HepG2 (cell line): ENCODE measurements at regions not wholly inside any gene's neighbourhood (a gene's known extent, or its start where the extent isn't known, plus 50 kb on each side); places are given as distances from the start of the nearest gene placed in this dataset.

ENCODE experiments used
- CC2D1A ChIP-seq: sonication (generic); formaldehyde crosslinking; IDR thresholded peaks from 2 replicates; pipeline ENCODE4 v1.8.1; 2023; ENCODE audit warnings: mild to moderate bottlenecking, missing genetic modification reagents
- CTCF ChIP-seq: sonication (generic); formaldehyde crosslinking; IDR thresholded peaks from 2 replicates; pipeline ENCODE4 v1.5.0; 2020; ENCODE audit warnings: mild to moderate bottlenecking, missing genetic modification reagents, moderate library complexity
- RAD21 ChIP-seq: fragments of 450-650 bp; formaldehyde crosslinking; IDR thresholded peaks from 2 replicates; pipeline ENCODE4 v1.5.0; 2020; ENCODE audit warnings: mild to moderate bottlenecking
- TAF1 ChIP-seq: sonication (generic); formaldehyde crosslinking; IDR thresholded peaks from 2 replicates; pipeline ENCODE4 v1.4.0; 2020; ENCODE audit warnings: missing genetic modification reagents

GRCh38 chr6:65933390-65933789, 226.4 kb upstream of the EYS start:
- TF ChIP-seq CC2D1A, result no peak
- TF ChIP-seq TAF1 (CRISPR knock-in tag), result no peak
- TF ChIP-seq CTCF (CRISPR knock-in tag), result no peak
- TF ChIP-seq RAD21 (CRISPR knock-in tag), result no peak
